GM23248 (cell line): ENCODE measurements at regions not wholly inside any gene's neighbourhood (a gene's known extent, or its start where the extent isn't known, plus 50 kb on each side); places are given as distances from the start of the nearest gene placed in this dataset.

Experiments
- DNase-seq: peaks from one replicate; pipeline ENCODE4 v3.0.0-alpha.2; 2015
- H2AFZ ChIP-seq: fragments of 200-600 bp; sonication (generic); 2 replicates; pipeline ENCODE4 v1.6.1; 2016; ENCODE audit warnings: antibody characterized with exemption
- H3F3A ChIP-seq: fragments of 200-600 bp; sonication (generic); 2 replicates; pipeline ENCODE4 v1.6.1; 2016; ENCODE audit warnings: mild to moderate bottlenecking, antibody characterized with exemption, mixed run types; ENCODE audit not compliant: insufficient read depth
- H3K27ac ChIP-seq: fragments of 200-600 bp; sonication (generic); 2 replicates; pipeline ENCODE4 v1.5.1; 2016; ENCODE audit warnings: mild to moderate bottlenecking
- H3K27me3 ChIP-seq: fragments of 200-600 bp; sonication (generic); replicated peaks from 2 replicates; pipeline ENCODE4 v1.6.1; 2016; ENCODE audit warnings: mild to moderate bottlenecking; ENCODE audit not compliant: insufficient read depth
- H3K36me3 ChIP-seq: fragments of 200-600 bp; sonication (generic); 2 replicates; pipeline ENCODE4 v1.6.1; 2016; ENCODE audit warnings: low read depth, mild to moderate bottlenecking
- H3K4me1 ChIP-seq: fragments of 200-600 bp; sonication (generic); 2 replicates; pipeline ENCODE4 v1.6.1; 2016; ENCODE audit warnings: mild to moderate bottlenecking; ENCODE audit not compliant: insufficient read depth
- H3K4me2 ChIP-seq: fragments of 200-600 bp; sonication (generic); one replicate; pipeline ENCODE4 v1.6.1; 2016; ENCODE audit warnings: mild to moderate bottlenecking; ENCODE audit not compliant: unreplicated experiment
- H3K4me3 ChIP-seq: fragments of 200-600 bp; sonication (generic); 2 replicates; pipeline ENCODE4 v1.5.1; 2016; ENCODE audit warnings: mild to moderate bottlenecking
- H3K79me2 ChIP-seq: fragments of 200-600 bp; sonication (generic); 2 replicates; pipeline ENCODE4 v1.6.1; 2016; ENCODE audit warnings: mild to moderate bottlenecking; ENCODE audit not compliant: insufficient read depth
- H3K9ac ChIP-seq: fragments of 200-600 bp; sonication (generic); 2 replicates; pipeline ENCODE4 v1.6.1; 2016; ENCODE audit warnings: mild to moderate bottlenecking
- H3K9me2 ChIP-seq: fragments of 200-600 bp; sonication (generic); 2 replicates; pipeline ENCODE4 v1.6.1; 2016; ENCODE audit warnings: mixed run types, mild to moderate bottlenecking, moderate library complexity; ENCODE audit not compliant: insufficient read depth
- H3K9me3 ChIP-seq: fragments of 200-600 bp; sonication (generic); one replicate; pipeline ENCODE4 v1.6.1; 2017; ENCODE audit warnings: low read depth
- H4K20me1 ChIP-seq: fragments of 200-600 bp; sonication (generic); 2 replicates; pipeline ENCODE4 v1.6.0; 2016; ENCODE audit not compliant: insufficient read depth
- EZH2 ChIP-seq: fragments of 200-600 bp; sonication (generic); IDR thresholded peaks from 2 replicates; pipeline ENCODE4 v1.6.1; 2018; ENCODE audit warnings: antibody characterized with exemption, mild to moderate bottlenecking; ENCODE audit not compliant: insufficient read depth, poor library complexity, severe bottlenecking
- EZH2phosphoT487 ChIP-seq: fragments of 200-600 bp; sonication (generic); IDR thresholded peaks from 2 replicates; pipeline ENCODE4 v1.6.1; 2018; ENCODE audit warnings: antibody characterized with exemption, moderate library complexity, mild to moderate bottlenecking, low read depth; ENCODE audit not compliant: insufficient read depth
- WGBS, 2 experiments: methylation state at CpG; one replicate each; pipeline ENCODE4 v1.1.6; 2015 to 2017; ENCODE audit warnings: low lambda C conversion rate in 2 of 2, low coverage in 1 of 2; ENCODE audit errors: missing lambda C conversion rate in 2 of 2; 5-methylcytosine and 5-hydroxymethylcytosine counted together
- in situ Hi-C: fragments of 300-500 bp; cut with MboI; formaldehyde crosslinking; loops from 2 replicates; pipeline ENCODE4 v1.15.0; 2020

DNA sequence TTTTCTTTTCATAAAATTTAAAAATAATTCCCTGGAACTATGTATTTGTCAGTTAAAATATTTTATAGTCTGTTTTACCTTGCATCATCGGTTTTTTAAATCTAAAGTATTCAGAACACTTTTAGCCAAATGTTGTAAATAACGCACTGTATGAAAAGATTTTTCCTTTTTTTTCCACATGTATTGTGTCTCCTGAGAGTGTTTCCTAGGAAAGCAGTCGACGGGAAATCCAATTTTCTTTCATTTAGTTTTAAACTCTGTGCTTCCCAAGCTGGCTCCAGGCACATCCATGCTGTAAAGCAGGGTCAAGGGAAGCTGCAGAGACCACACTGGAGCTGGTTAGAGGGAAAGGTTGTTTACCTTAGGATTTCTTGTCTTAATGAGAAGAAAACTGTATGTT is 1724.3 kb upstream of the TENM3 start:
- no peaks in the 10 kb centered on the region for H3K4me1 ChIP-seq
- H3K27me3 ChIP-seq: no peaks in the 10 kb centered on the region
- no peaks in the 10 kb centered on the region for H3K9me2 ChIP-seq
- H3K27ac ChIP-seq: no peak overlapping the region
- H3K4me2 ChIP-seq: no peak overlapping the region
- 14 to 29% methylated on average over 4 of the region's 4 CpGs for WGBS, 2 experiments
- no peaks in the 10 kb centered on the region for H3K36me3 ChIP-seq
- TF ChIP-seq EZH2phosphoT487 (no peak), EZH2 (no peak)
- no peaks in the 10 kb centered on the region for H4K20me1 ChIP-seq
- H3K79me2 ChIP-seq: no peaks in the 10 kb centered on the region
- no peak overlapping the region for H2AFZ ChIP-seq
- H3K9me3 ChIP-seq: no peaks in the 10 kb centered on the region
- no peak overlapping the region for H3K4me3 ChIP-seq
- no peak overlapping the region for H3K9ac ChIP-seq
- no peaks in the 10 kb centered on the region for H3F3A ChIP-seq
- DNase-seq: no peak
- in situ Hi-C loops: no loop called here

DNA sequence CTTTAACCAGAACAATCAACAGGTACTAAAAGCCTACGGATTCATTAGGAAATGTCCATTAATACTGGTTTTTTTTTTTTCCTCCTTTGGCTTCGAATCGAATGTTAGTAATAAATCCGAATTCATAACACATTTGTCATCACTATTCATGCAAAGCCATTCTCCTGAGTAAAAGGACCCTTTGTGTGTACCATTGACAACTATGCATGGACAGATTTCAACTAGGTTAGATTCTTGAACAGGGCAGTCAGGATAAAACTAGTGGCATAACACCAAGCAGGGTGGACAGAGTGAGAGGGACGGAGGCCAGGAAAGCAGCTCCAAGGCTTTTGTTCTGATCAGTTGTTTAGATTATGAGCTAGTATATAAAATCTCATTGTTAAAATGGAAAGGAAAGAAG is 1722.0 kb upstream of the TENM3 start:
- Histone ChIP-seq H4K20me1 (no peaks in the 10 kb centered on the region), H3K9me2 (no peaks in the 10 kb centered on the region), H3K36me3 (no peaks in the 10 kb centered on the region), H3K4me1 (no peaks in the 10 kb centered on the region), H3K79me2 (no peaks in the 10 kb centered on the region), H3K9me3 (no peaks in the 10 kb centered on the region), H3K4me2 (no peak overlapping the region), H3F3A (no peaks in the 10 kb centered on the region), H3K27ac (no peak overlapping the region), H2AFZ (no peak overlapping the region), H3K27me3 (no peaks in the 10 kb centered on the region), H3K9ac (no peak overlapping the region), H3K4me3 (no peak overlapping the region)
- TF ChIP-seq EZH2phosphoT487: no peak
- TF ChIP-seq EZH2: no peak
- DNase-seq: no peak
- in situ Hi-C loops: no loop called here
- WGBS, 2 experiments: 10 to 22% methylated on average over 5 of the region's 5 CpGs

DNA sequence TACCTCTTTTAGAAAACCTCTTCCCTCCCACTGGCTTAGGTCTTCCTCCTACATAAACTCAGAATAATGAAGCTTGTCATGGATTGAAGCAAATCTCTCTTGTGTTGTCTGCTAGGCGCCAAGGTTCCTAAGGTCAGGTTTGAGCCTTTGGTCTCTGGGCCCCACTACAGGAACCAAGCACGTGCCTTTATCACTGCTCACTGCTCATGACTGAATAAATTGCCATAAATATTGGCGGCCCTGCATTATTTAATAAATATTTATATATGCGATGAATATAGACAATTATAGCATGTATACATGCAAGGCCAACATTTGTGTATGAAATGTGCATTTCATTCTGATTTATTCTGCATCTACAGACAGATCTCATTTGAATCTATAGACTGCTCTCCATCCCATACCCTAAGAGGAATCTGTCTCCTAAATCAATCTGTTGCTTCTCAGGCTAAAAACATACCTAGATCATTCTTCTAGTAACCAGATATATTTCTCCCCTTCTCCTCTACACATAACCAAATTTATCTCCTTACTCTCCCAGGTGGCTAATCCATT is 1717.6 kb upstream of the TENM3 start:
- no peaks in the 10 kb centered on the region for H4K20me1 ChIP-seq
- no peaks in the 10 kb centered on the region for H3K79me2 ChIP-seq
- H3K27ac ChIP-seq: no peak overlapping the region
- peaks cover 6% of the 10 kb centered on the region for H3K9me3 ChIP-seq
- DNase-seq: no peak
- no peaks in the 10 kb centered on the region for H3K36me3 ChIP-seq
- no peaks in the 10 kb centered on the region for H3F3A ChIP-seq
- H2AFZ ChIP-seq: no peak overlapping the region
- no peaks in the 10 kb centered on the region for H3K9me2 ChIP-seq
- no peak overlapping the region for H3K9ac ChIP-seq
- WGBS, 2 experiments: 25 to 32% methylated on average over 4 of the region's 4 CpGs
- no peaks in the 10 kb centered on the region for H3K27me3 ChIP-seq
- no peak overlapping the region for H3K4me2 ChIP-seq
- in situ Hi-C loops: no loop called here
- H3K4me1 ChIP-seq: no peaks in the 10 kb centered on the region
- TF ChIP-seq EZH2 (no peak), EZH2phosphoT487 (no peak)
- H3K4me3 ChIP-seq: no peak overlapping the region

DNA sequence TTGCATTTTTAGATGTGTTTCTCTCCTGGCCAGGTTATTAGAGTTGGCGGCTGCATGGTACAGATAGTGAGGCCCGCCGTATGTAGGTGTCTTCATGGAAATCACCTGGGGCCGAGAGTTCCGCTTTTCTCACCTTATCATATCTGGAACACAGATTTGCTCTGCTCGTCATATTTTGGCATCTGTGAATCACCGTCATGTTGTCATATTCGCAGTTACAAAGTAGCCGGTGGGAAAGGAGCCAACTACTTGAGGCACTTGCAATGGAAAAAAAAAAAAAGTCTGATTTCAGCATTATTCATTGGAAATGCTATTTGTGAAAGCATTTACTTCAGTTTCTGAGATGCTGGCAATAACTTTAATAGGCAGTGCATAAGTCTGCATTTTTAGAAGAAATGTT is 1715.2 kb upstream of the TENM3 start:
- H3K4me3 ChIP-seq: no peak overlapping the region
- in situ Hi-C loops: no loop called here
- H3K9ac ChIP-seq: no peak overlapping the region
- no peak for DNase-seq
- TF ChIP-seq EZH2 (no peak), EZH2phosphoT487 (no peak)
- H3K9me3 ChIP-seq: peaks cover 6% of the 10 kb centered on the region
- WGBS, 2 experiments: 46 to 49% methylated on average over 9 of the region's 9 CpGs
- no peaks in the 10 kb centered on the region for H3K9me2 ChIP-seq
- H2AFZ ChIP-seq: no peak overlapping the region
- H3F3A ChIP-seq: no peaks in the 10 kb centered on the region
- no peaks in the 10 kb centered on the region for H4K20me1 ChIP-seq
- H3K27me3 ChIP-seq: no peaks in the 10 kb centered on the region
- no peaks in the 10 kb centered on the region for H3K4me1 ChIP-seq
- H3K36me3 ChIP-seq: no peaks in the 10 kb centered on the region
- no peaks in the 10 kb centered on the region for H3K79me2 ChIP-seq
- H3K27ac ChIP-seq: no peak overlapping the region
- no peak overlapping the region for H3K4me2 ChIP-seq

DNA sequence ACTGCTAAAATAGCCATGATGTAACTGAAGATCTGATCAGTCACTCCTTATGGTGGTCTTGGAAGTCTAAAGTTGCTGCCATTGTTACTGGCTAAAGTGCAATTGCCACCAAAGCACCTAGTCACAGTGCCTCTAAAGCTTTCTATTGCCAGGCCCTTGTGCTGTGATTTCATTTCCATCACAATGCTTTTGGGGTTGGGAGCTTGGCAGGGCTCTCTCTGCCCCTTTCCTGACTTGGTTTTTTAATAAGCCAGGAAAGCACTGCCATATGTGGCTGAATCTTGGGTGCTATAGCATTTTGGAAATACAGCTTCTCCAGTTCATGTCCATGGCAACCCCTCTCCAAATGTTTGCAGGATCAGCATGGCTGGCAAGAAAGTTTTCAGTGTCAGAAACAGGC is 1712.4 kb upstream of the TENM3 start:
- Histone ChIP-seq H3K9ac (no peak overlapping the region), H3K4me3 (no peak overlapping the region), H3K4me2 (no peak overlapping the region), H3K9me2 (no peaks in the 10 kb centered on the region), H3K9me3 (peaks cover 6% of the 10 kb centered on the region), H3K79me2 (no peaks in the 10 kb centered on the region), H3K4me1 (no peaks in the 10 kb centered on the region), H3K36me3 (no peaks in the 10 kb centered on the region), H4K20me1 (no peaks in the 10 kb centered on the region), H3K27ac (no peak overlapping the region), H2AFZ (no peak overlapping the region), H3F3A (no peaks in the 10 kb centered on the region), H3K27me3 (no peaks in the 10 kb centered on the region)
- TF ChIP-seq EZH2: no peak
- no peak for TF ChIP-seq EZH2phosphoT487
- in situ Hi-C loops: no loop called here
- no peak for DNase-seq
